HAP-1 (cell line): ENCODE measurements at regions not wholly inside any gene's neighbourhood (a gene's known extent, or its start where the extent isn't known, plus 50 kb on each side); places are given as distances from the start of the nearest gene placed in this dataset.
"Not testable (repeated sequence)": the region's sequence is repeated elsewhere in the genome, so short reads cannot be mapped to it uniquely, and the experiment has no call there.

Experiments used
- DNase-seq, 2 experiments: peaks; one replicate each; pipeline ENCODE4 v3.0.0-alpha.2; 2016 to 2020; ENCODE audit warnings: low spot score in 2 of 2
- H3K27me3 ChIP-seq: fragments of 250-450 bp; sonication (Bioruptor Pico); 2 replicates; pipeline ENCODE4 v1.5.1; 2020; ENCODE audit warnings: low read depth, mild to moderate bottlenecking, moderate library complexity
- H3K36me3 ChIP-seq: fragments of 250-450 bp; sonication (Bioruptor Pico); replicated peaks from 2 replicates; pipeline ENCODE4 v1.5.1; 2020; ENCODE audit warnings: mild to moderate bottlenecking
- H3K4me1 ChIP-seq: fragments of 250-450 bp; sonication (Bioruptor Pico); 2 replicates; pipeline ENCODE4 v1.5.1; 2020; ENCODE audit warnings: mild to moderate bottlenecking
- H3K4me3 ChIP-seq: fragments of 250-450 bp; sonication (Bioruptor Pico); 2 replicates; pipeline ENCODE4 v1.5.1; 2020; ENCODE audit warnings: mild to moderate bottlenecking, moderate library complexity
- H3K9me3 ChIP-seq: fragments of 250-450 bp; sonication (Bioruptor Pico); 2 replicates; pipeline ENCODE4 v1.5.1; 2020; ENCODE audit warnings: mild to moderate bottlenecking, moderate library complexity
- in situ Hi-C: fragments of 300-500 bp; cut with MboI; formaldehyde crosslinking; loops from 3 replicates; pipeline ENCODE4 v1.14.3; 2020; ENCODE audit warnings: low sequenced_read_pairs, inconsistent platforms, mixed read lengths

DNA sequence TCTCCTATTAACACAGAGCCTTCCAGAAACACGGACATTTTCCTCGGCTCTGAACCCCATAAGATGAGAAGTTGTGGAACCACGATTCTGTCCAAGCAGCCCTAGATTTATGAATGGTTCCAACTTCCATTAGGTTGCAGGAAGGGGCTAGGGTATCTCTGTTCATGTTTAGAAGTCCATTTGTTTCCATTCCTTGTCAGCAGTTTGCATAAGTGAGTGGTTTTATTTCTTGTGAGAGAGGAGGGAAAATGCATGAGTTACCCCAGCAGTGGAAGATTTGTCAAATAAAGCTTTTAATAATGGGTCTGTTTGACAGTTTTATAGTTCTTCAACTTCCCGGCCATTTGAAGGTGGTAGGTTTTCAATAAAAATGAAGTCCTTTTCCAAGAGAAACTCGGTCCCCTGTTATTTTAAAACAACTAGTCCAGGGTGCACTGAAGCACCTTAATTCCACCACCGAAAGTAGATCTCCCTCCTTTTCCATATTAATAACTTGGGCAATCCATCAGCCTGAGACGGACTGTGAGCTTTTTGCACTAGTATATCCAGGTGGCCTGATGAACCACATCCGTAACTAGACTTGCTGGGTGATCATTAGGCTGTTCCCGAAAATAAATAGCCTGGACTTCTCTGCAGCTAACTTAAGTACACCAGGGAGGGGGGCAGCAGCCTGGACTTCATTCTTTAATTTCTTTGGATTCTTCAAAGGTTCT, 181.3 kb downstream of the TMEM114 start:
- Histone ChIP-seq H3K27me3 (no peaks in the 10 kb centered on the region), H3K4me3 (no peak overlapping the region), H3K9me3 (no peaks in the 10 kb centered on the region), H3K4me1 (no peaks in the 10 kb centered on the region), H3K36me3 (no peaks in the 10 kb centered on the region)
- DNase-seq, result no peak
- in situ Hi-C loops, result no loop called here

DNA sequence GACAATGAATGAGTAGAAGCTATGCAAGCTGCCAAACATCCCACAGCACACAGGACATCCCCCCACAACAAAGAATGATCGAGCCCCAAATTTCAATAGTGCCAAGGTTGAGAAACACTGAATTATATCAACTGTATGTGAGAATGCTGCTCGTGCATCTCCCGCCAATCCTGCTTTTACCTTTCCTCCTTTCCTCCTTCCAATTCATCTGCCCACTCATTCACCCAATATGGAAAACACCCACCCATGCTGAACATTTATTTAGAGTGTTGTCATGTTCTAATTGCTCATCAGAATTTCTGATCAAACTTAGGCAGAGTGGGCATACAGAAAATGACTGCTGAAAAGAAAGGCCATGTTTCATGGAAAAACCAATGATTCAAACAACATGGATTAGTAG, 183.0 kb downstream of the TMEM114 start:
- H3K4me3 ChIP-seq, result no peak overlapping the region
- no peaks in the 10 kb centered on the region for H3K36me3 ChIP-seq
- H3K9me3 ChIP-seq, result no peaks in the 10 kb centered on the region
- H3K4me1 ChIP-seq, result no peaks in the 10 kb centered on the region
- no peak for DNase-seq
- in situ Hi-C loops, result no loop called here
- H3K27me3 ChIP-seq, result no peaks in the 10 kb centered on the region

DNA sequence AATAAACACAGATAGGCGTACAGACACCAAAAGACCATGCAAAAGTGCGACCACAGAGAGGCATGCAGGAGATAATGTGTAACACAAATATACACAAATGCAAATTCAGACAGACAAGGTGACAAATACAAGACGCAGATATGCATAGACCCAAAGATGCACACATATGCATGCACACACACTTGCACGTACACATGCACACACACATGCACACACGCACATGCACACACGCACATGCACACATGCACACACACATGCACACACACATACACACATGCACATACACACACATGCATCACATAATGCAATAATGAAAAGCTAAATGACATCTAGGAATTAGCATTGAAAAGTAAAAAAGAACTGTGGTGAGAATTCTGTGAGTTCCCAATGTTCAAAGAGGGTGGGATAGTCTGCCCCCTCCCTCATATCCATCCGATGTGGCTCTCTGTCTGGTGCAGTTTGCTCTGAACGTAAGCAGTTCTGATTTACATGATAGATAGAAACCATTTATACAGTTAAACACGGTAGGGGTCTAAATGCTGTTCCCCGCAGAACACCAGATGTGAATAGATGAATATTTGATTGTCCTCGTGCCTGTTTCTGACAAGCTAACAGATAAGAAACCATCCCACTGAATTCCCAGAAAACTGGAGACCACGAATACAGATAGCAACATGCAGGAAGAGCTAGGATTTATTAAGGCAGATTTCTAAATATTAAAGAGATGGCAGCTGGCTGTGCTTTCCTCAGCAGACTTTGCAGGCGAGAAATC, 186.1 kb downstream of the TMEM114 start:
- no peaks in the 10 kb centered on the region for H3K27me3 ChIP-seq
- H3K4me3 ChIP-seq, result no peak overlapping the region
- H3K36me3 ChIP-seq, result no peaks in the 10 kb centered on the region
- no peaks in the 10 kb centered on the region for H3K4me1 ChIP-seq
- no peak for DNase-seq
- in situ Hi-C loops, result no loop called here
- no peaks in the 10 kb centered on the region for H3K9me3 ChIP-seq

DNA sequence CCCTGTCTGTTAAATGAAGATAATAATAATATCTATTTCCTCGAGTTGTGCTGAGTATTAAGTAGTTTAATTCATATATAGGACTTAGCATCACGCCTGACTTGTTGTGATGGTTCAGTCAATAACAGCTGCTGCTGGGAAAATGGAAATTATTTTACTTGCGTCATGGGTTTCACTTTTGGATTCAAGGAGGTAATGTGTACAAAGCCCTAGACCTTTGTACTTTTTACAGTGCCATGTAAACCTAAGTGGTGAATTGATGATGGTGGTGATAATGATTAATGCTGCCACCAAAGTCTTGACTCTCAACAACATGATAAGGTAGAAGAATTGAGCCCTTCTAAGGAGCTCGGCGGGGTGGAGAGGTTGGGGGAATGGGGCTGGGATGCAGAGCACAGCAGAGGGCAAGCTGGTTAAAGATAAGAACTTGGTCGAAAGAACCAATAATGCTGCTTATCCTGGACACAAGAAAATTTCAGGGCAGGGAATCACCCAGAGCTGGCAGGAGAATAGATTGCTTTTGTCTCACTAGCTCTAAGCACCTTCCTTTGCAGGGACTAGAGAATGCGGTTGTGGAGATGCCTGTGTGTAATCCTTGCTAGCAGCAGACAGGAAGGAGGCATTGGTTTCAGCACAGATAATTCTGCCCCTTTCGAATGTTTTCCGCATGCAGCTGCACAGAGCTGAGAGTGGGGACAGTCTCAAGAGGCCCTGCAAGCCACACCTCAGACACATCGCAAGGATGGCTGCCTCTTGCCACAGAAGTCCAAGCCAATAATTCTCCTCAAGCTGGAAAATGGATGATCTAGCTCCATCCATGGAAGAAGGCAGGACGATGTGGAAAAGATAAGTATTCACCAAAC, 187.1 kb downstream of the TMEM114 start:
- in situ Hi-C loops, result no loop called here
- no peaks in the 10 kb centered on the region for H3K36me3 ChIP-seq
- H3K4me3 ChIP-seq, result no peak overlapping the region
- no peaks in the 10 kb centered on the region for H3K27me3 ChIP-seq
- DNase-seq, result no peak
- no peaks in the 10 kb centered on the region for H3K9me3 ChIP-seq
- no peaks in the 10 kb centered on the region for H3K4me1 ChIP-seq

DNA sequence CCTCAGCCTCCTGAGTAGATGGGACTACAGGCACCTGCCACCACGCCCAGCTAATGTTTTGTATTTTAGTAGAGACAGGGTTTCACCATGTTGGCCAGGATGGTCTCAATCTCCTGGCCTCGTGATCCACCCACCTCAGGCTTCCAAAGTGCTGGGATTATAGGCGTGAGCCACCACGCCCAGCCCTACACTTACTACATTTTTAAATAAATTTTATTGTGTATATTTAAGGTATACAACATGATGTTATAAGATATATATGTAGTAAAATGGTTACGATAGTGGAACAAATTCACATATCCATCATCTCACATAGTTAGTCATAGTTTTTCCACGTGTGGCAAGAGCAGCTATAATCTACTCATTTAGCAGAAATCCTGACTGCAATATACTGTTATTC, 189.6 kb downstream of the TMEM114 start:
- H3K27me3 ChIP-seq, in situ Hi-C loops, H3K4me1 ChIP-seq, H3K9me3 ChIP-seq, DNase-seq, H3K4me3 ChIP-seq, H3K36me3 ChIP-seq: not testable (repeated sequence)

DNA sequence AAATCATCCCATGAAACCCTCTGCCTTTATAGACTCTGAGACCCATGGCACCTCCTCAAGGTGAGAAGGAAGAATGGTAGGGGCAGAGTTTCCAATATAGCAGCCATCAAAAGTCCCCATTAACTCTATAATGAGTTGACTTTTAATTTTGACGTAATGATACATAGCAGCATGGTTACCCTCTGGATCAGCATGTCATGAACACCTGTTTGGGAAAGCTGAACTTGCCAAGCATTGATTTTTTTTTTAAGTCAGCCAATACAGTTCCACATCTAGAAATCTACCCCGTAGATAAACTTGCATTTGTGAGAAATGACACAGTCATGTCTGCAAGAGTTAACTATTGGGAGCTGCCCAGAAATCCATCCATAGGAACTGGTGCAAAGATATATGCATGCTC, 191.8 kb downstream of the TMEM114 start:
- H3K27me3 ChIP-seq, result no peaks in the 10 kb centered on the region
- H3K9me3 ChIP-seq, result no peaks in the 10 kb centered on the region
- no peaks in the 10 kb centered on the region for H3K36me3 ChIP-seq
- H3K4me3 ChIP-seq, result no peak overlapping the region
- in situ Hi-C loops, result no loop called here
- H3K4me1 ChIP-seq, result no peaks in the 10 kb centered on the region
- DNase-seq, result no peak

DNA sequence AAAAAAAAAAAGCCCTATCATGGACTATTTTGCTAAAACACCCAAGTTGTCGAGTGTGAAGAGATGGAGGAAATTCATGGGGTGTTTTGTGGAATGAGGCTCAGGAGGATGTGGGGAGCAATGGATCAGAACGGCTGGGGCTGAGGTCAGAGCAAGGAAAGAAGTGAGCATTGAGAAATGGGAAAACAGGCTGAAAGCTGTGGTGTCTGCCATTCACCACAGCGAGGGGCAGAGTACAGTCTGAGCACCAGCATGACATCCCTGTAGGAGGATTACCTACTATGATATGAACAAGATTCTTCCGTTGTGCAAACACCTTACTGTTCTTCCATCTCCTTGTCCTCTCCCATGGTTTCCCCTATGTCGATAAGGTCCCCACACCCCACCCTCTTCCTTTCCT, 193.1 kb downstream of the TMEM114 start:
- H3K4me3 ChIP-seq, result no peak overlapping the region
- no peaks in the 10 kb centered on the region for H3K4me1 ChIP-seq
- in situ Hi-C loops, result no loop called here
- DNase-seq, result no peak
- no peaks in the 10 kb centered on the region for H3K9me3 ChIP-seq
- no peaks in the 10 kb centered on the region for H3K36me3 ChIP-seq
- no peaks in the 10 kb centered on the region for H3K27me3 ChIP-seq

DNA sequence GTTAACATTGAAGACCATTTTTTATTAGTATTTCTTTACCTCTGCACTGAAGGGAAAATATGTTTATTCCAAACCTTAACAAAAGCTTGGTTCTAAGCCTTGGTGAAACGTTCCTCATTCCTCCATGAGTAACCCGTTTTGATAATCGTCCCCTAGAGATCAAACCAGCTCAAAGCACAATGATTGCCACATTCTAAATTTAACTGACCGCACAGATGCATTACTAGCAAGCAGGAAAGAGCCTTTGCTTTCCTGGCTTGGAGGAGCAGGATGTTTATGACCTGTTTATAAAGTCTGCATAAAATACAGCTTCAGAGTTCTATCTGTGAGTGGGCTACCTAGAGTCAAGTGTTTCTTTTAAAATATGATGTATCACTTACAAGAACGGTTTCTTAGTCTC, 193.8 kb downstream of the TMEM114 start:
- Histone ChIP-seq H3K4me1 (no peaks in the 10 kb centered on the region), H3K27me3 (no peaks in the 10 kb centered on the region), H3K9me3 (no peaks in the 10 kb centered on the region), H3K4me3 (no peak overlapping the region), H3K36me3 (no peaks in the 10 kb centered on the region)
- in situ Hi-C loops, result no loop called here
- no peak for DNase-seq

DNA sequence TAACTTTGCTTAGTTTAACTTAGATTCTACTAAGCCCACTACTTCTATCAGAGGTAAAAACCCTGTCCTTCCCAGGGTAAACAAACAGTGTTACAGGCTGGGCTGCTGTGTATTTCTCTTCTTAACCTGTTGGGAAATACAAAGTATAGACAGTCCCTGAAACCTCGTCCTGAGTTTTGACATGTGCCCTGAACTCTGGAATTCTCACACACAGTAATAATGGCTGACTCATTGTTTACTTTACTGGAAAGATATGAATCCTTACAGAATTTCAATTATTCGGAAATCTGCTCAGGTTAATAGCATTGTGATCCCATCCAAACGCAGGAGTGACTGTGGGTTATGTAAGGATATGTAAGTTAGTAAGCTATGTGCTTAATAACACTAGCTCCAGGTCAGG, 199.1 kb downstream of the TMEM114 start:
- DNase-seq, result no peak
- in situ Hi-C loops, result no loop called here
- no peaks in the 10 kb centered on the region for H3K36me3 ChIP-seq
- H3K9me3 ChIP-seq, result no peaks in the 10 kb centered on the region
- no peaks in the 10 kb centered on the region for H3K27me3 ChIP-seq
- H3K4me3 ChIP-seq, result no peak overlapping the region
- no peaks in the 10 kb centered on the region for H3K4me1 ChIP-seq

DNA sequence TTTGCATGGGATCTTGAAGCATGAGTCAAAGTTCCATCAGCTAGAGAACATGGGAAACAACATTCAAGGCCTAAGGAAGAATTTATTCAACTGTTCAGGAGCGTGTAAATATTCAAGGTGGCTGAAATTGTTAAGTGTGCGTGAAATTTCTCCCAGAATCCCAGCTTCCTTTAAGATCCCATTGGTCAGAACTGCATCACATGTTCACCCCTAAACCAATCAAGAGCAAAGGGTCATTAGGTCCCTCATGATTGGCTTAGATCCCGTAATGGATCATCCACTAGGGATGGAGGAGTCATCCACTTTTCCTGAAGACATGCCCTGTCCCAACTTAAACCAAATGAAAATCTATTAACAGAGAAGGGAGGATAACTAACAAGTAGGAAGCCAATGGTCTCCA, 201.6 kb downstream of the TMEM114 start:
- no peak for DNase-seq
- Histone ChIP-seq H3K4me1 (no peaks in the 10 kb centered on the region), H3K36me3 (no peaks in the 10 kb centered on the region)

DNA sequence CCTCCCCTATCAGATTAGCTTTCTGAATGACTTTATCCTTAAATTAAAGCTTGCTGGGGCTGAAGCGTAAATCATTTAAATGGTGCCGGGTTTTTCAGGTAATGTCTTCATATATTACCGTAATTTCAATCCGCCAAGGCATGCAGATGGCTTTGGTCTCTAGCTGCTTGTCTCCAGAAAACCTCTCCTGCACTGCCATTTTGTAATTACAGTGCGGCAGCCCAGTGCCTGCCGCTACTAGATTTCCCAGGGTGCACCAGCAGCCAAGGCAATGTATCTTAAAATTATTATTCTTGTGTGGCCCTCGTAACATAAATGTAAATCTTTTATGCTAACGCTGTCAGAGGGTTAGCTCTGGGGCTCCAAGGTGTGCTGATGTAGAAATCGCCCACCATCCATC, 208.5 kb downstream of the TMEM114 start:
- Histone ChIP-seq H3K4me1 (no peaks in the 10 kb centered on the region), H3K9me3 (no peaks in the 10 kb centered on the region), H3K4me3 (no peak overlapping the region), H3K27me3 (no peaks in the 10 kb centered on the region), H3K36me3 (no peaks in the 10 kb centered on the region)
- in situ Hi-C loops, result no loop called here
- DNase-seq, result no peak

More for the DNA sequence above, 201.6 kb downstream of the TMEM114 start:
- no peaks in the 10 kb centered on the region for H3K27me3 ChIP-seq
- no peaks in the 10 kb centered on the region for H3K9me3 ChIP-seq
- in situ Hi-C loops, result no loop called here
- no peak overlapping the region for H3K4me3 ChIP-seq

DNA sequence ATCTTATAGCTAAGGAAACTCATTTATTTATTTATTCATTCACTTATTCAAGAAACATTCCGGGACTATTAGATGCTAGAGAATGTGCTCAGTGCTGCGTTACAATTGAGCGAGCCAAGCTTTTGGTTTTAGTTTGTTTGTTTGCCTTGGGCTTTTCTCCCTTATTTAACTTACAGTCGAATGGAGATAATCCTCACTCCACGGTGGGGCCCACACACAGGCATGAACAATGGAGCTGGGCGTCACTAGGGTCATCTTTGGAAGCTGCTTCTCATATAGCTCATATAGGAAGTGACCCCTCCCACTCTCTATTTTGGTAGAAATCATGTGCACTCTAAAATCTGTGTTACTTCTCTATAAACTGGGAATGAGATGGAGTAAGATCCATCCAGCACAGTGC, 210.0 kb downstream of the TMEM114 start:
- H3K4me1 ChIP-seq, result no peaks in the 10 kb centered on the region
- no peaks in the 10 kb centered on the region for H3K9me3 ChIP-seq
- in situ Hi-C loops, result no loop called here
- no peak for DNase-seq
- no peaks in the 10 kb centered on the region for H3K36me3 ChIP-seq
- no peaks in the 10 kb centered on the region for H3K27me3 ChIP-seq
- no peak overlapping the region for H3K4me3 ChIP-seq

DNA sequence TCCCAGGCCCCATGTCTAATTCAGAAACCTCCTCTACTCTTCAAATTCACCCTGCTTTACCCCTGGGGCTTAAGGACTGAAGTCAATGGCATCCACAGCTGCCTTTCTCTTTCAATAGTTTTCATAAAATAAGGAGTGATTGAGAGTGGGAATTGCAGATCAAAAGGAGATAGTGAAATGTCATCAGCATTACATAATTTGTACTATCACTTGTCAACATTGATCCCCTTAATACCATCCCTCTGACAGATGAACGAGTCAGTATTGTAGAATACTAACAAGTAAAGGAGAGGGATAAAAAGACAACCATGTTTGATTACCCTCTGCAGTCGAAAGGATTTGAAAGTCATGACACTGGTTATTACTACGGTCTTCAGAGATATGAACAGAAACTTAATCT, 212.4 kb downstream of the TMEM114 start:
- no peak overlapping the region for H3K4me3 ChIP-seq

DNA sequence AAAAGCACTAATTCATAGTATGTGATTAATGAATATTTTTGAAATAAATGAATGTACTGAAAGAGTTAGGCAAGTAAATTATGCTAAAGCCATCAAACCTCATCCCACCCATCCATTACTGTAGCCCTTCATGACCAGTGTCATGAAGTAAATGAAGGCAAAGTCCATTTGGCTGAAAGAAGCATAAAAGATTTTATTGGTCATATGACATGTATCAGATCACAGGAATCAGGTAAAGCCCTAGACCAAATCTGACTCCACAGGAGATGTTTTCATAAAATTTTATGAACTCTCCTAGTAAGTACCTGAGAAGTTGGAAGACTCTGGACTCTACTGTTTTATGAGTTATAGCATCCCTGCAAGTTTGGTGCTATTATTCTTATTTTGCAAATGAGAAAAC, 213.5 kb downstream of the TMEM114 start:
- in situ Hi-C loops, result no loop called here
- Histone ChIP-seq H3K36me3 (no peaks in the 10 kb centered on the region), H3K4me3 (no peak overlapping the region), H3K4me1 (no peaks in the 10 kb centered on the region), H3K27me3 (no peaks in the 10 kb centered on the region), H3K9me3 (no peaks in the 10 kb centered on the region)
- DNase-seq, result no peak

More for the DNA sequence above, 212.4 kb downstream of the TMEM114 start:
- in situ Hi-C loops, result no loop called here
- no peak for DNase-seq
- Histone ChIP-seq H3K4me1 (no peaks in the 10 kb centered on the region), H3K9me3 (no peaks in the 10 kb centered on the region), H3K36me3 (no peaks in the 10 kb centered on the region), H3K27me3 (no peaks in the 10 kb centered on the region)
